ENCODE measurements at regions not wholly inside any gene's neighbourhood (a gene's known extent, or its start where the extent isn't known, plus 50 kb on each side); places are given as distances from the start of the nearest gene placed in this dataset.

DNA sequence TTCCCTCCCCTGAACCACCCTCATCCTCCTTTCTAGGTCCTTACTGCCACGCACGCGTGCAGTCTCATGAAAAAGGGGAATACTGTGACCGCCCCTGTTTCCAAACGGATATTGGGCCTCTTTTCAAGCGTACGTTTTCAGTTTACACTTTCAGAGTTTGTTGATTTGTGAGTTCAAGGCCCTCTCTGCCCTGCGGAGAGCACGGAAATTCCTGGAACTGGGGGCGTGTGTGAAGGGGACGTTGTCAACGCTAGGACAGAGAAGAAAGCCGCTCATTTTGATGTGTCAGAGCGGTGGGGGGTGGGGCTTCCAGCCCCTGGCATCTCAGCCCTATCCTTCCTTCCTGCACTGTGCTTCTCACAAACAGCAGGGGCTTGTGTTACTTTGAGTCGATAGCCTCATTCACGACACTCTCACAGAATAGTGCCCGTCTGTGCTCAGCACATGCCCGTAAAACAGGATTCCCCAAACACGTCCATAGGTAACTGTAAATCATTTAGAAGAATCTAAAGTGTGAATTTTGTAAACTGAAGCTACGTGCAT, 137.6 kb upstream of the PEG3 start:
- TF ChIP-seq POLR2A (IDR thresholded peaks at IDR 0.05; ENCODE audit: extremely low read depth, insufficient read length) = no peak
- TF ChIP-seq, protein P1, sequence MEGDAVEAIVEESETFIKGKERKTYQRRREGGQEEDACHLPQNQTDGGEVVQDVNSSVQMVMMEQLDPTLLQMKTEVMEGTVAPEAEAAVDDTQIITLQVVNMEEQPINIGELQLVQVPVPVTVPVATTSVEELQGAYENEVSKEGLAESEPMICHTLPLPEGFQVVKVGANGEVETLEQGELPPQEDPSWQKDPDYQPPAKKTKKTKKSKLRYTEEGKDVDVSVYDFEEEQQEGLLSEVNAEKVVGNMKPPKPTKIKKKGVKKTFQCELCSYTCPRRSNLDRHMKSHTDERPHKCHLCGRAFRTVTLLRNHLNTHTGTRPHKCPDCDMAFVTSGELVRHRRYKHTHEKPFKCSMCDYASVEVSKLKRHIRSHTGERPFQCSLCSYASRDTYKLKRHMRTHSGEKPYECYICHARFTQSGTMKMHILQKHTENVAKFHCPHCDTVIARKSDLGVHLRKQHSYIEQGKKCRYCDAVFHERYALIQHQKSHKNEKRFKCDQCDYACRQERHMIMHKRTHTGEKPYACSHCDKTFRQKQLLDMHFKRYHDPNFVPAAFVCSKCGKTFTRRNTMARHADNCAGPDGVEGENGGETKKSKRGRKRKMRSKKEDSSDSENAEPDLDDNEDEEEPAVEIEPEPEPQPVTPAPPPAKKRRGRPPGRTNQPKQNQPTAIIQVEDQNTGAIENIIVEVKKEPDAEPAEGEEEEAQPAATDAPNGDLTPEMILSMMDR (IDR thresholded peaks at IDR 0.05; ENCODE audit: low read depth, low read length) = no peak
